PC-9 (cell line): ENCODE measurements at regions not wholly inside any gene's neighbourhood (a gene's known extent, or its start where the extent isn't known, plus 50 kb on each side); places are given as distances from the start of the nearest gene placed in this dataset.

Source experiments
- BruUV-seq: library from RNA; stranded (reverse); fragments of 400-500 nt; replicated peaks from 2 replicates; lab custom pipeline; 2021; lab: Mats Ljungman, UMichigan
- CTCF ChIA-PET: fragments of 300-600 bp; sonication (Branson Sonifier 250); formaldehyde crosslinking; loops from one replicate; lab custom pipeline; 2022; ENCODE audit warnings: antibody characterized with exemption; lab: Charles Lee
- POLR2A ChIA-PET: fragments of 300-600 bp; sonication (Branson Sonifier 250); formaldehyde crosslinking; loops from one replicate; lab custom pipeline; 2022; ENCODE audit warnings: antibody characterized with exemption; ENCODE audit not compliant: unreplicated experiment; lab: Charles Lee
- DNase-seq, 2 experiments: peaks; one replicate each; pipeline versions ENCODE4 v3.0.0 to v3.0.0-alpha.2; 2015 to 2022; ENCODE audit warnings: mixed read lengths in 1 of 2
- H2AFZ ChIP-seq: fragments of 200-600 bp; sonication (generic); 2 replicates; pipeline ENCODE4 v1.8.1; 2017; ENCODE audit warnings: antibody characterized with exemption
- H3F3A ChIP-seq: fragments of 200-600 bp; sonication (generic); 2 replicates; pipeline ENCODE4 v1.8.1; 2017; ENCODE audit warnings: antibody characterized with exemption, mild to moderate bottlenecking, low read depth; ENCODE audit not compliant: insufficient read depth
- H3K27ac ChIP-seq: fragments of 200-600 bp; sonication (generic); 2 replicates; pipeline ENCODE4 v1.6.1; 2016; ENCODE audit warnings: mixed run types
- H3K27me3 ChIP-seq: fragments of 200-600 bp; sonication (generic); 2 replicates; pipeline ENCODE4 v1.6.1; 2016; ENCODE audit warnings: low read depth, mixed run types; ENCODE audit not compliant: insufficient read depth
- H3K36me3 ChIP-seq: fragments of 200-600 bp; sonication (generic); 2 replicates; pipeline ENCODE4 v1.6.1; 2016; ENCODE audit warnings: low read depth, mixed run types
- H3K4me1 ChIP-seq: fragments of 200-600 bp; sonication (generic); replicated peaks from 2 replicates; pipeline ENCODE4 v1.6.1; 2016; ENCODE audit warnings: mixed run types; ENCODE audit not compliant: insufficient read depth
- H3K4me2 ChIP-seq: fragments of 200-600 bp; sonication (generic); 2 replicates; pipeline ENCODE4 v1.6.1; 2017; ENCODE audit warnings: mixed run types
- H3K4me3 ChIP-seq: fragments of 200-600 bp; sonication (generic); 2 replicates; pipeline ENCODE4 v1.6.1; 2016; ENCODE audit warnings: mixed run types
- H3K79me2 ChIP-seq: fragments of 200-600 bp; sonication (generic); 2 replicates; pipeline ENCODE4 v1.6.1; 2017; ENCODE audit warnings: low read depth, mixed run types
- H3K9me2 ChIP-seq: fragments of 200-600 bp; sonication (generic); 2 replicates; pipeline ENCODE4 v1.8.1; 2017; ENCODE audit warnings: mild to moderate bottlenecking; ENCODE audit not compliant: insufficient read depth
- H3K9me3 ChIP-seq: fragments of 200-600 bp; sonication (generic); 2 replicates; pipeline ENCODE4 v1.8.1; 2016; ENCODE audit warnings: low read depth; ENCODE audit not compliant: insufficient read depth
- H4K20me1 ChIP-seq: fragments of 200-600 bp; sonication (generic); 2 replicates; pipeline ENCODE4 v1.8.1; 2017; ENCODE audit not compliant: insufficient read depth
- EZH2 ChIP-seq: fragments of 200-600 bp; sonication (generic); IDR thresholded peaks from 2 replicates; pipeline ENCODE4 v1.8.0; 2017; ENCODE audit warnings: antibody characterized with exemption, low read depth
- intact Hi-C: fragments of 100-400 bp; cut with micrococcal nuclease; formaldehyde crosslinking; loops from one replicate; pipeline ENCODE4 v1.10.0; 2022; ENCODE audit not compliant: unreplicated experiment
- TF ChIP-seq, protein P1 (sequence below): fragments of 200-600 bp; sonication (generic); conservative IDR thresholded peaks from 2 replicates; pipeline ENCODE4 v1.6.1; 2017; ENCODE audit warnings: mixed run types, antibody characterized with exemption, mild to moderate bottlenecking, moderate library complexity

GRCh38 chr3:95399585-95399984, 1336.7 kb downstream of the NSUN3 start:
- Histone ChIP-seq H3K9me2 (peaks cover 6% of the 10 kb centered on the region; the same call in 1 of the 2 replicates), H3K27ac (no peak overlapping the region), H3K36me3 (no peaks in the 10 kb centered on the region), H3K4me2 (no peak overlapping the region), H4K20me1 (no peaks in the 10 kb centered on the region), H3K79me2 (no peaks in the 10 kb centered on the region), H3F3A (no peaks in the 10 kb centered on the region), H2AFZ (no peak overlapping the region), H3K4me3 (no peak overlapping the region), H3K27me3 (no peaks in the 10 kb centered on the region), H3K4me1 (no peaks in the 10 kb centered on the region), H3K9me3 (no peaks in the 10 kb centered on the region)
- ChIA-PET CTCF (no interaction called here), POLR2A (no interaction called here)
- TF ChIP-seq, protein P1, sequence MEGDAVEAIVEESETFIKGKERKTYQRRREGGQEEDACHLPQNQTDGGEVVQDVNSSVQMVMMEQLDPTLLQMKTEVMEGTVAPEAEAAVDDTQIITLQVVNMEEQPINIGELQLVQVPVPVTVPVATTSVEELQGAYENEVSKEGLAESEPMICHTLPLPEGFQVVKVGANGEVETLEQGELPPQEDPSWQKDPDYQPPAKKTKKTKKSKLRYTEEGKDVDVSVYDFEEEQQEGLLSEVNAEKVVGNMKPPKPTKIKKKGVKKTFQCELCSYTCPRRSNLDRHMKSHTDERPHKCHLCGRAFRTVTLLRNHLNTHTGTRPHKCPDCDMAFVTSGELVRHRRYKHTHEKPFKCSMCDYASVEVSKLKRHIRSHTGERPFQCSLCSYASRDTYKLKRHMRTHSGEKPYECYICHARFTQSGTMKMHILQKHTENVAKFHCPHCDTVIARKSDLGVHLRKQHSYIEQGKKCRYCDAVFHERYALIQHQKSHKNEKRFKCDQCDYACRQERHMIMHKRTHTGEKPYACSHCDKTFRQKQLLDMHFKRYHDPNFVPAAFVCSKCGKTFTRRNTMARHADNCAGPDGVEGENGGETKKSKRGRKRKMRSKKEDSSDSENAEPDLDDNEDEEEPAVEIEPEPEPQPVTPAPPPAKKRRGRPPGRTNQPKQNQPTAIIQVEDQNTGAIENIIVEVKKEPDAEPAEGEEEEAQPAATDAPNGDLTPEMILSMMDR = no peak
- TF ChIP-seq EZH2 = no peak
- no peak for DNase-seq
- BruUV-seq = no TSS peak
- intact Hi-C loops = no loop called here

- Histone ChIP-seq H3K27ac (no peak overlapping the region), H3K79me2 (no peaks in the 10 kb centered on the region), H3K4me3 (no peak overlapping the region), H2AFZ (no peak overlapping the region), H3K9me3 (no peaks in the 10 kb centered on the region), H3F3A (no peaks in the 10 kb centered on the region), H4K20me1 (no peaks in the 10 kb centered on the region), H3K36me3 (no peaks in the 10 kb centered on the region), H3K27me3 (no peaks in the 10 kb centered on the region), H3K9me2 (peaks cover 6% of the 10 kb centered on the region; the same call in 1 of the 2 replicates), H3K4me2 (no peak overlapping the region), H3K4me1 (no peaks in the 10 kb centered on the region)
- TF ChIP-seq, protein P1 = no peak
- TF ChIP-seq EZH2 = no peak
- ChIA-PET POLR2A (no interaction called here), CTCF (no interaction called here)
- intact Hi-C loops = no loop called here
- BruUV-seq = no TSS peak
- no peak for DNase-seq
These were observed 1338.8 kb downstream of the NSUN3 start for GRCh38 chr3:95401693-95402092.

- TF ChIP-seq, protein P1 = no peak
- no peak for TF ChIP-seq EZH2
- intact Hi-C loops = no loop called here
- Histone ChIP-seq H3K4me1 (no peaks in the 10 kb centered on the region), H3K4me3 (no peak overlapping the region), H3K79me2 (no peaks in the 10 kb centered on the region), H4K20me1 (no peaks in the 10 kb centered on the region), H2AFZ (no peak overlapping the region), H3F3A (no peaks in the 10 kb centered on the region), H3K9me3 (no peaks in the 10 kb centered on the region), H3K27me3 (no peaks in the 10 kb centered on the region), H3K9me2 (0 out of 2 replicates have a peak, but pooled peaks cover 2% of the 10 kb centered on the region), H3K4me2 (no peak overlapping the region), H3K27ac (no peak overlapping the region), H3K36me3 (no peaks in the 10 kb centered on the region)
- no peak for DNase-seq
- BruUV-seq = no TSS peak
- ChIA-PET POLR2A (no interaction called here), CTCF (no interaction called here)
These were observed 1345.0 kb downstream of the NSUN3 start for GRCh38 chr3:95407709-95408463.
